Head of caudate nucleus (tissue), 42 donors: ENCODE measurements at regions not wholly inside any gene's neighbourhood (a gene's known extent, or its start where the extent isn't known, plus 50 kb on each side); places are given as distances from the start of the nearest gene placed in this dataset.

ENCODE experiments used
- DNase-seq, 42 donors: peaks; one replicate each; pipeline versions ENCODE4 v3.0.0 to v3.0.0-alpha.2; 2020 to 2021; ENCODE audit warnings: mixed read lengths in 7 of 42
- intact Hi-C: fragments of 100-400 bp; cut with DNase I; formaldehyde crosslinking; loops from one replicate; pipeline ENCODE4 v1.15.0; 2022

DNA sequence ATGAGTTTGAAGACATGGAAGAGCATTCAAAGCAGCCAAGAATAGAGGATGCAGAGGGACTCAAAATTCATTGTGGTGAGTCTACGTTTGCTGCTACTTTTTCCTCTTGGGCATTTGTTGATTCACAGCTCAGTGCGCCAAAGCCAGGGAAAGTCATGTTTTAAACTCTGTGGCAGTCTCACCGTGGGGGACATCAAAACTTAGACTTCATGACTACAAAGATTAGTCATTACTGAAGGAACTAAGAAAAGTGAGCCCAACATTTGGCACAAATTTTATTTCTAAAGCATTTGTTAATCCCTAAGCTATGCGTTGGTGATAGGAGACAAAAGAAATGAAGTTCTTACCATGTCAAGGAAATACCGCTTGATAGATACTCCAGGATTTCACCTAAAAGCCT, 73.7 kb upstream of the MTAP start:
- intact Hi-C loops: no loop called here
- no peak for DNase-seq

DNA sequence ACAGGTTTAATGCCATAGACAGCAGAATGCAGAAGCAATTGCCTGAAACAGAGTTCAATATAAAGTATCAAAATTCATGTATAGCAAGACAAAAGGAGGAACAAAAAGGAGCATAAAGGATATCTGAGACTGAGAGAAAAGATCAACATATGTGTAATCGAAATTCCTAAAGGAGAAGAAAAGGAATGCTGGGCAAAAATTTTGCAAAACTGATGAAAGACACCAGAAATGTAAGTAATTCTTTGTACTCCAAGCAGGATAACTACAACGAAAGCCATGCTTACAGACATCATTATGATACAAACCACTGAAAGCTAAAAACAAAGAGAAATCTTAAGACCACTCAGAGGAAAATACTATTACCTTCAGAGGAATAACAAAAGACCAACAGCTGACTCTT, 72.8 kb upstream of the MTAP start:
- intact Hi-C loops: no loop called here
- no peak for DNase-seq

DNA sequence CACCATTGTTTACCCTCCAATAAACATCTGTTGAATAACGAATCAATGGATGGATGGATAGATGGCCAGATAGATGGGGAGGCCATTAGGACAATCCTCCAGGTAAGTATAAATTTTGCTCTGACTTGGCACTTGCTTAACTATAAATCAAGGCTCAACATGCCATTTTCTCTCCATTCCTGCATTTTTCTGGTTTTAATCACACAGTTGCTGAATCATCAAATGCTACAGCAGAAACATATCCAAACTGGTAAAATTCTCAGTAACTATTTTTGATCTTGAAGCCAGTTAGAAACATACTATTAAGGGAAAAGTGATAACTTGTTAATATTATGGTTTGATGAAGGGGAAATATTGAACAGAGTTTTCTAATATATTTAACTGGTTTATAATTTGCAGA, 71.5 kb upstream of the MTAP start:
- intact Hi-C loops: no loop called here

DNA sequence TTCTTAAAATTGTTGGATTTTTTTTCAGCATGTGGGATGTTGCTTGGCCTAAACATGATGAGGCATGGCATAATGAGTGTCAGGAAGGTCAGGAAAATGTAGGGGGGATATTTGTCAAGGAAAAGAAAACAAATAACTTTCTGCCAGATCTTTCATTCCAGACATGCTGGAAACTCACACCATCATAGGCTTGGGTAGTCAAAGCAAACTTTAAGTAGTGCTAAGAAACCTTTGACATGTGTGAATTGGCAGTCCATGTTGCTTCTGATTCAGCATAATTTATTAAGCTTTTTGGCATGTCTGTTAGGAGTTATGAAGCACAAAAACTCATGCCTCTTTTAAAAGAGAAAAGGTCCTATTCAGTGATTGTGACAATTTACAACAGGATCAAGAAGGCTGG, 61.3 kb upstream of the MTAP start:
- intact Hi-C loops: no loop called here
- no peak for DNase-seq

More for the DNA sequence above, 71.5 kb upstream of the MTAP start:
- DNase-seq: no peak

DNA sequence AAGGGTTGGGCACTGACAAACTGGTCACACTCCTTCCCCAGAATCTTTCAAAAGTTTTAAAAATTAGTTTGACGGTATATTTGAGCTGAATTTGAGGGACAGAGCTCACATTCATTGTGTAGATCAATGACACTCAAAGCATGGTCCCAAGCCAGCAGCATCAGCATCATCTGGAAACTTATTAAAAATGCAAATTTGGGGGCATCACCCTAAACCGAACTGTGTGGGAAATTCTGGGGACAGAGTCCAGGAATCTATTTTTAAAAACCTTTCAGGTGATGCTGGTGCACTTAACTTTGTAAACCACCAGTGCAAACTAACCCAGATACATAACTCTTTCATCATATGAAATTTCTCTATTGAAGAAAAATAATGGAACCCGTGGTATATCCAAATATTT, 58.1 kb upstream of the MTAP start:
- intact Hi-C loops: no loop called here
- no peak for DNase-seq

DNA sequence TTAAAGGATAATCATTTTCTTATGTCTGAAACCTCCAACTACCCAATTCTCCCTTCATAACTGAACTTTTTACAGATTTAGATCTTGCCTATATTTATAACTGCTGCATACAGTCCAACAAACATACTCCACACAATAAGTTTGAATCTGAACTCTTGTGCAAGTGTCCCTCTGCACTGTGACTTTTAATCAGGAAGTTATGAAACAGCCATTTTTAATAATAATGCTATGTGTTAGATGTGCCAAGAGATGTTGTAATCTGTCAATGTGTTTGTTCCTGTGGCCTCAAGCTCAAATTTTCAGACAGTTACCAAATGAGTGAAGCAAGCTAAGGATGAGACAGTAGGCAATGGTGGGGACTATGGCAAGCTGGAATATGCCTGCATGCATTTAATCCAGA, 57.6 kb upstream of the MTAP start:
- DNase-seq: no peak
- intact Hi-C loops: no loop called here

DNA sequence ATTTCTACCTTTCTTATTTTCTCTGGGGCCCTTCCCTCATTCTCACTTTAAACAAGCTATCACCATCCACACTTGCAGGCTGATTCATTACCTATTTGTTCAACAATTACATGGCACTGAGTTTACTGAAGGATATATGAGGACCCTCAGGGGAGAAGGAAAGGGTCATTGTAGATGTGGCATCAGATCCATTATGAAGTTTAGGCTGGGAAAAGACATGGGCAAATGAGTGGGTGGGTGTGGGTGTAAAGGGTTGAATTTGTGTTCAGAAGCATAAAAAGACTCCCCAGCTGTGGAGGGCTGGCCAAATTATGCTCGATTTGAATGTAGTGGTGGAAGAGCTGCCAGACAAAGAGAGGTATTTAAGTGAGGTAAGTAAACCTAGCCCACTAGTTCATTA, 55.9 kb upstream of the MTAP start:
- intact Hi-C loops: no loop called here
- no peak for DNase-seq

DNA sequence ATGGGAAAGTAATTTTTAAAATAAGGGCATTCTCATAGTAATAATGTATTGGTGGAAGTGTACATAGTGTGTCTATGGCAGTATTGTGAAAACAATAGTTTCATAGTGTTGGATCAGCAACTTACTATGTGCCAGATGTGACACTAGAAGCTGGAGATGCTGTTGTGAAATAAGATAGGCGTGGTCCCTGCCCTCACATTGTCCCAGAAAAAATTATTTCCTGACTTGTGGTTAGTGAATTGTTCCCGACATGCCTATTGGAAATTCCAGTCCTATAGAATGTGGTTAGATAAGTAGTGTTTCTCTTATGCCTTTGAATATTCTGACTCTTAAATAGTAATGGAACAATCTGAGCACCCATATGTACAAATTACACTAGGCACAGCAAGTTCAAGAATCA, 55.3 kb upstream of the MTAP start:
- intact Hi-C loops: no loop called here
- DNase-seq: no peak

DNA sequence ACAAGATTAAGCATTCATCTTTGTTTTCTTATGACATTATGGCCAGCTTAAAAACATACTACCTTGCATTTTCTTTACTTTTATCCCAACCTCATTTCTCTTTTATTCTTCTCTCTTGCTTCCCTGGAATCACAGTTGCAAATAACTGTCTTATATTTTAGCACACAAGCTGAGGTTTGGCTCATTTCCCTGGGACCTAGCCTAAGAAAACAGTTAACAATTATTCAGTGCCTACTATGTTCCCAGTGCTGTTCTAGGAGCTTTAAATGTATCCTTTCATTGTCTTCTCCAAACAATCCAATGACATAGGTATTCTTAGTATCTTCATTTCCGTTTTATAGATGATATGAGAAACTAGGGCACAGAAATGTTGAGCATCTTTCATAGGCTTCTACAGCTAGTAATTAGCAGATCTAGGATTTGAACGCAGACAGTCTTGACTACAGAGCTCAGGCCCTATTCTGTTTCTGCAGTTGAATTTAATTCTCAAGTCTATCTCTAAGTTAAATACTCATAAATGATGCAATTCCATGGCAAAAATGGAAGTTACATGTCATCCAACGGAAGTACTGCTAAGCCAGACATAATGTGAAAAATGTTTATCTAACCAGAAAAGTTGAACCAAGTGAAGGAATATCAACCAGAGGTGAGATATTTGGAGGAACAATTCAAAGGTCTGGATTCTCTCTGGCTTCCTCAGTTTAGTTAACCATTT, 52.3 kb upstream of the MTAP start:
- DNase-seq: no peak
- intact Hi-C loops: no loop called here

DNA sequence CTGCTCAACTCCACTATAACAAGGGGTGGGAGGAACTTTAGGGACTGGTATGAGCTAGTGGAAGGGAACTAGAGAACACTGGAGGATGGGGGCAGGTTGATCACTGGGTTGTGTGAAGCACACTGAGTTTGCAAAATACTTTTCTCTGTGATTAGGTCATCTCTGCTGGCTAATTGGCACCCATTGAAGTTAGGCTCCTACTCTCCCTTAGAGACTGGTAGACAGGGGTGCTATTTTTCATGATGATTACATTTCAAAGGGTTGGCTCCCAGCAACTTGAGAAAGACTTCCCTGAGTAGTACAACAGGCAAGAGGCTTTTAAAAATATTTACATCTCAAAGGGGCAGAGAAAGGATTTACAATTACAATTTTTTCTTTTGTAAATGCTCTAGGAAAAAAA, 50.4 kb upstream of the MTAP start:
- no peak for DNase-seq
- intact Hi-C loops: no loop called here
